Breast epithelium (tissue), 3 donors: ENCODE measurements at regions not wholly inside any gene's neighbourhood (a gene's known extent, or its start where the extent isn't known, plus 50 kb on each side); places are given as distances from the start of the nearest gene placed in this dataset.

Experiments used
- POLR2A ChIP-seq: fragments of 450-650 bp; IDR thresholded peaks from one replicate; pipeline ENCODE4 v1.6.1; 2016; ENCODE audit warnings: antibody characterized with exemption, mild to moderate bottlenecking, moderate library complexity
- TF ChIP-seq, protein P1 (sequence below), 3 donors: fragments of 450-650 bp; IDR thresholded peaks; one replicate each; pipeline ENCODE4 v1.5.1; 2016 to 2017; ENCODE audit warnings: antibody characterized with exemption in 3 of 3, mild to moderate bottlenecking in 3 of 3, moderate library complexity in 3 of 3

DNA sequence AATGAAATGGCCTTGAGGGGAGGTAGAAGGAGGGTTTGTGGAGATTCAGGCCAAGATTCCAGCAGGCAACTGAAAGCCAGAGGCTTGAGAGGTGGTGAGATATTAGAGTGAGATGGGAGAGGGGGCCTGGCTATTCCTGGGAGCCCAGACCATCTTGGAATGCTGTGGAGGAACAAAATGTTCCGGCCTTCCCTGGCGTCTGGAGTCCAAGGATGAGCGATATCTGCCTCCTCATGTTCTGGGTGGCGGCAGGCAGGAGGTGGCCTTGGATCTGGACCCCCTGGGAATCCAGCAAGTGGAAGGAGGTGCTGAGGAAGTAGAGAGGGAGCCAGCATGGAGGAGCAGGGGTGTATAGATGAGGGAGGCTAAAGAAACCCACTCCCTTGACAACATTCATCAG lies 335.9 kb downstream of the CYP26B1 start:
- TF ChIP-seq POLR2A = no peak
- TF ChIP-seq, protein P1, sequence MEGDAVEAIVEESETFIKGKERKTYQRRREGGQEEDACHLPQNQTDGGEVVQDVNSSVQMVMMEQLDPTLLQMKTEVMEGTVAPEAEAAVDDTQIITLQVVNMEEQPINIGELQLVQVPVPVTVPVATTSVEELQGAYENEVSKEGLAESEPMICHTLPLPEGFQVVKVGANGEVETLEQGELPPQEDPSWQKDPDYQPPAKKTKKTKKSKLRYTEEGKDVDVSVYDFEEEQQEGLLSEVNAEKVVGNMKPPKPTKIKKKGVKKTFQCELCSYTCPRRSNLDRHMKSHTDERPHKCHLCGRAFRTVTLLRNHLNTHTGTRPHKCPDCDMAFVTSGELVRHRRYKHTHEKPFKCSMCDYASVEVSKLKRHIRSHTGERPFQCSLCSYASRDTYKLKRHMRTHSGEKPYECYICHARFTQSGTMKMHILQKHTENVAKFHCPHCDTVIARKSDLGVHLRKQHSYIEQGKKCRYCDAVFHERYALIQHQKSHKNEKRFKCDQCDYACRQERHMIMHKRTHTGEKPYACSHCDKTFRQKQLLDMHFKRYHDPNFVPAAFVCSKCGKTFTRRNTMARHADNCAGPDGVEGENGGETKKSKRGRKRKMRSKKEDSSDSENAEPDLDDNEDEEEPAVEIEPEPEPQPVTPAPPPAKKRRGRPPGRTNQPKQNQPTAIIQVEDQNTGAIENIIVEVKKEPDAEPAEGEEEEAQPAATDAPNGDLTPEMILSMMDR (IDR thresholded peaks at IDR 0.05) = no peak
